NCI-H187 (cell line): ENCODE measurements at regions not wholly inside any gene's neighbourhood (a gene's known extent, or its start where the extent isn't known, plus 50 kb on each side); places are given as distances from the start of the nearest gene placed in this dataset.
A peak's percentile ranks its signal among the peaks of the same experiment; 100 is the strongest.
"Not testable (repeated sequence)": the region's sequence is repeated elsewhere in the genome, so short reads cannot be mapped to it uniquely, and the experiment has no call there.

ENCODE experiments used
- DNase-seq, 2 experiments: peaks; one replicate each; lab custom pipeline; 2025; lab: John Stamatoyannopoulos, UW

DNA sequence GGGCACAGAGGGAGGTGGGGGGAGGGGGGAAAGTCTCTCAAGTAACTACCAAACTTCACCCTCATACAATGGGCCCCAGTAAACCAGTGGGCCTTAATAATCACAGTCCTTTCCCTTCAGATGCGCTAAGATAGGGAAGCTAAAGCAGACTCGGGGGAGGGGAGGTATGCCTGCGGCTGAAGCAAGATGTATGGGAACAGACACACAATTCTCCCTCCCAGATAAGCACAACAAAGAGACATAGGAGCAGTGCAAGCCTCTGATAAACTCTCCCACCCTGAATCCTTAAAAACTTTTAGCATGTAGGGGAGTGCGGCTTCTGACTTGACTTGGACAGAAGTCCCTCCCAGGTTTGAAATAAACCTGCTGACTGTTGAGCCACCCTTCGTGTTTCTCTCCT lies 54.7 kb downstream of the PROP1 start:
- not testable (repeated sequence) for DNase-seq

DNA sequence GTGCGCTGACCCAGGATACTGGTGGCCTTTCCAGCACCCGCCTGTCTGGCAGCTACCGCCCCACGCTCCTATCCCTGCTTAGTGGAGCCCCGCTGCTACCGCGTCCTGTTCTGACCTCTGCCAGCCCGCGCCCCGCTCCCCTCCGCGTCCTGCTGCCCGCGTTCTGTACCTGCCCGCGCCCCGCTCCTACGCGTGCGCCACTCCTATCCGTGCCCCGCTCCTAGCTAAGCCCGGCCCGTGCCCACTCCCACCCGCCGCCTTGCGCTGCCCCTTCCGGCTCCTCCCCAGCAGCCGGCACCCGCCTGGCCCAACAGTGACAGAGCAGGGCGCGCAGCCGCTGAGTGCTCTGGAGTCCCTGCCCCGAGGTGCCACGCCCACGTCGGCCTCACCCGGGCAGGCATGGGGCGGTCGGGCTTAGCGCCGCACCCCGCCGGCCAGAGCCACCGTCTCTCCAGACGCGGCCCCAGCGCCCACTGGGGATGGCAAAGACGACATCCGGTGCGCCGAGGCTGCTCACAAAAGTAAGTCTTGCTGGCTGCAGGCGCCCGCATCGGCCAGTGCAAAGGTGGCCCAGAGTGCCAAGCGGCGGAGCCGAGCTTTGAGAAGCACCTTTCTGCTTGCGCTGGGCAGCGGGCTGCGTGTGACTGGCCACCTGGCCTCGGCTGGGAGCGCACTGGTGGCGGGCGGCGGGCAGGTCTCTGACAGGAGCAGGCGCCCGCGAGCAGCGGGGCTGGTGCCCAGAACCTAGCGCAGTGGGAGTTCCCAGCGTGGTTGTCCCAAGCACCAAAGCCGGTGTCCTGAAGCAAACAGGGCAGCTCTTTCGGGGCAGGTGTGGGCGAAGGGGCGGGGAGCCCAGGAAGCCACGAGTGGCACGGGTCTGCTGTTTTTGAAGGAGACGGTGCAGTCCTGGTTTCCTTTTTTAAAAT lies 56.5 kb downstream of the PROP1 start:
- DNase-seq, result peak in 1 of 2 experiments; percentile 46

DNA sequence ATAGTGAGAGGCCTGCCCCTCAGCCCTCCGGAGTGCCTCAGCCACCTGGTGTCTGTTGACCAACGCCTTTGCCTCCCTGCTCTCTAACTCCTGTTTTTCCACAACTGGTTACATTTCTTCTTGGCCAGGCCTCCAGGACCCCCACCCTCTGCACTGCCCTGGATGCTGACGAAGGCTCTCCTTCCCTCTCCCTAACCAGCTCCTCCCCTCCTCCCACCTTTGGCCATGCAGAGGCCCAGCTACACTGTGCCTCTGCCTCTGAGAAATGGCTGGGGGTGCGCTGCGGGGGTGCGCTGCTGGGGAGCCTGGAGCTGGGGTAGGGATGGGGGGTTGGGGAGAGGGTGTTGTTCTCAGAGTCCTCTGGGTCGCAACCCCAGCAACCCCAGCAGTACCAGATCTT lies 57.3 kb downstream of the PROP1 start:
- not testable (repeated sequence) for DNase-seq

DNA sequence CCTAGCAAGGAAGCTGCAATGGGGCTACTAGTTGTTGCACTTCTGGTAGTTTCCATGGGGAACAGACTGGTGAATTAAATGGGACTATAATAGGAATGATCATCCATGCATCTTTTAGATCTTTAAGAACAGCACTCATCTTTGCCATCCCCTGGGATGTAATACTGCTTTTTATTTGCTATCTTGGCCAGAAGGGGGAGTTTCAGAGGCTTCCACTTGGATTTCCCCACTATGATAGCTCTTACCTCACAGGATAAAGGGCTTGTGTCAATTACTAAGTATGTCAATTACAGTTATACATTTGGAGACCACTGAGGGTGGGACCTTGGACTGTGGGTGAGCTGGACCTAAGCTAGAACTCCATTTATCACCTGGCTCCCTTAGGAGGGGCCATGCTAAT lies 61.8 kb downstream of the PROP1 start:
- DNase-seq, result not testable (repeated sequence)

DNA sequence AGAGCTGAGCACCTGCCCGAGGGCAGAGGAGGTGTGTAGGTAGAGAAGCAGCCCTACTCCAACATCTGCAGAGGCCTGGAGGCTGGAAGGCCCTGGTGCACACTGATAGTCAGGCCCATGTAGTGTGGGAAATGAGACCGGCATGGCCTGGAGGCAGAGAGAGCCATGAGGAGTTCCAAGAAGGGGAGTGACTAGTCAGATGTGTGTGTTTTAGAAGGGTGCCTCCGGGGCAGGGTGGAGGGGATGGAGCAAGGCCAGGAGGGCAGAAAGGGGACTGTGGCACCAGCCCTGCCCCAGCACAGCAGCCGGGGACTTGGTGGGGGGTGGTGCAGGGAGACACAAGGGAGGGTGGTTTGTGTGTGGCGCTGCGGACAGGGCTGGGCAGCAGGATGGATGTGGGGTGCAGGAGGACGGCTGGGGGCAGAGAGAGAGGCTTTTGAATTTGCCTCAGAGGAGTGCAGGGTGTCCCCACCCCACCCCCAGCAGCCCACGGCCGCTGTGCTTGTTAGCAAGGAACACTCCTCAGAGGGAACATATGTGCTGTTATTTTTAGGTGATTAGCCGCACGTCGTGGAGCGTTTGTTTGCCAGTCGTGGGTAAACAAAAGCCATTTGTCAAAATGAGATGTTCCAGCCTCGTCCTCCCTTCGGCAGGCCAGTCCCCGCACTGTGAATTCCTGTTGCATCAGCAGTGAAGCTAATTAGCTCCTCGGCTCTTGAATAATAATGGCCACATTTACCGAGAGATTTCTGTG lies 65.6 kb downstream of the PROP1 start:
- DNase-seq, result not testable (repeated sequence)

DNA sequence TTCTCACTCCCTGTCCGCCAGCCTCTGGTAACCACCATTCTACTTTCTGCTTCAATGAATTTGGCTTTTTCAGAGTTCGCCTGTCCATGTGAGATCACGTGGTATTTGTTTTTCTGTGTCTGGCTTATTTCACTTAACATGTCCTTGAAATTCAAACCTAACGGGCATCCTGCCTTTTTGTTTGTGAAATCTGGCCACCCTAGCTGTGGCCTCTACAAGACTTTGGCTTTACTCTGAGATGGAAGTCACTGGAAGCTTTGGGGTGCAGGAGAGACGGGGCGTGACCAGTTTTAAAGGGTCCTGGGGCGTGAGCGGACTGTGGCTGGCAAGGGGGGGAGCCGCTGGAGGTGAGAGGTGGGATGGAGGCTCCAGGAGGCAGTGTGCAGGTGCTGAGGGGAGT lies 66.4 kb downstream of the PROP1 start:
- DNase-seq, result not testable (repeated sequence)

DNA sequence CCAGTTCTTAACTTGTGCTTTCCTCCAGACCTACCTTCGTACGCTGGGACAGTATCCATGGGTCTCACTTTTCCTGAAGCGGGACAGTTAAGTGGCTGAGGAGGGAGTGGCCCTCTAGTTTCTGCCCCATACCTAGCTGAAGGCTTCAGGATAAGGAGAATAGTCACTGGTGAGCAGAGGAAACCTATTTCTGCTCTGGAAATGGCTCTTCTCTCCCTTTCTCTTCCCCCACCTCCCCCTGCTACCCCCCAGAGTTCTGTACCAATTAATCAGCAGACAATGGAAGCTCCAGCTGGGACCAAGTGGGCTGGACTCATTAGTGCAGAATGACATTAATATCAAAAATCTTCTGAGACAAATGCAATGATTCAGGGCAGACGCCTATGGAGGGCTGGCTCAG lies 68.5 kb downstream of the PROP1 start:
- not testable (repeated sequence) for DNase-seq

DNA sequence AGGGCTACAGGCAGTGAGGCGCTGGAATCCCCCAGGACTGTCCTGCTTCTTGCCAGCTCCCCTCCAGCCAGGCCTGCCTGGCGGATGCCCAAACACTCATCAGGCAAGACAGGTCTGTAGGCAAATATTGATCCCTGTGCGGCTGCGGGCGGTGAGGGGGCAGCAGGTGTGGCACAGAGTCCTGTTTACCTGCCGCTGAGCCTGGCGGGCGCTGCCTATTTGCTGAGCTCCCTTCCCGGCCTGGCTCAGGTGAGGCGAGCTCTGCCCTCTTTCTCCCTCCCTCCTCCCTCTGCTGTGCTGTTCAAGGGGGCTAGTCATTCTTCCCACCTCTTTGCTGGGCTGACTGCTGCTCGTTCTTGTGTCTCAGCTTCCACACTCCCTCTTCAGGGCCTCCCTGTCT lies 71.5 kb downstream of the PROP1 start:
- not testable (repeated sequence) for DNase-seq

DNA sequence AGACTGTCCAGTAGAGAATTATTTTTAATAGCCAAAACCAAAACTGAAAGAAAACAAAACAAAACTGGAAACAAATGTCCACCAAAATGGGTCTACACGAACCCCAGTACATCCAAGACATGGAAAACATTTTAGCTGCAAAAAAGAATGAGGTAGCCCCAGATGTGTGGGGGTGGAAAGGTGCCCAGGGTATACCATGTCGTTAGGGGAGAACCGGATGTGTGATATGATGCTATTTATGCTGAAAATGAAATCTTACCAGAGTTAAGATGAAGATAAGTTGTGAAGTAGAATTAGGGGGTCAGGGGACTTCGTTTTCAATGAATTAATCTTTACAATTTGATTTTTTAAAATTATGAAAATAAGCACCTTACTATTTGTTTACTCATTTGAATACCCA lies 72.2 kb downstream of the PROP1 start:
- DNase-seq, result not testable (repeated sequence)

DNA sequence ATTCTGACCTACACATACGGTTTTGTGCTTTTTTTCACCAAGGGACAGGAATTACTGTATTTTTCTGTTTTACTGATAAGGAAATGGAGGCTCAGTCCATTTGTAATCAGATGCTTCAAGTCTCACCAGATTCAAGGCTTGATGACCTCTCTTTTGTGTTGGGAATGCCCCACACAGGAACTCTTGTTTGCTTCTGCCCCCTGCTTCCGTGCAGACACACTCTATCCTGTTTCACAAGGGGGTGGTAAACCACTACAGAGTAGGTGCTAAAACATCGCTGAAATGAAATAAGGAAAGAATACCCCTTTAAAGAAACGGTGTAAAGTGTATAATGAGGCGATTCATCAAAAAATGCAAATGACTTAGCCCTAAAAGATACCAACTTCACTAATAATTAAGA lies 72.9 kb downstream of the PROP1 start:
- not testable (repeated sequence) for DNase-seq

DNA sequence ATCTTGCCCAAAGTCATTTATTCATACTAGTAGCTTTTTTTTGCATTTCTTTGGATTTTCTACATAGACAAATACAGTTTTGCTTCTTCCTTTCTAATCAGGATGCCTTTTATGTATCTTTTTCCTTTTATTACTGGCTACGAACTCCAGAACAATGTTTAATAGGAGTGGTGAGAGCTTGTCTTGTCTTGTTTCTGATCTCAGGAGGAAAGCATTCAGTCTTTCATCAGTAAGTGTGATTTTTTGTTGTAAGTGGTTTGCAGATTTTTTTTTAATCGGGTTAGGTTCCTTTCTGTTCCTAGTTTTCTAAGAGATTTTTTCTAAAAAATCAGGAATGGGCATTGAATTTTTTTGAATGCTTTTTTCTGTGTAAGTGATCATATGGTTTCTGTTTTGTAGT lies 86.8 kb downstream of the PROP1 start:
- not testable (repeated sequence) for DNase-seq

DNA sequence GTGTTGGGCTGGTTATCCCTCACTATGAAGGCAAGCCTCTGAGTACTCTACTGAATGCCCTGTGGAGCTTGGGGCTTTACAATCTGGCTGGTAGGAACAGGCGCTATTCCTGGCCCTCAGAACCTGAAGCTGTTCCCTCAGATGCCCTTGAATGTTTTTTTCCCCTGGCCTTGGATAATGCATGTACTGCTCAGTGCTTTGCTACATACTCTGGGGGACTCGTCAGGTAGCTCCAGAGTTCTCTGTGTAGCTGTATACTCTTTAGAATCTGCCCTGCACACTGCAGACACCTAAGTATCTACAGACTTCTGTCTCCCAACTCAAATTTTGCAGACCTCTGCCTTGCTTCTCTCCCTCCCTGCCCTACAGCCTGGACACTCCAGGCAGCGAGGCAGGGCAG lies 93.2 kb downstream of the PROP1 start:
- DNase-seq, result not testable (repeated sequence)

DNA sequence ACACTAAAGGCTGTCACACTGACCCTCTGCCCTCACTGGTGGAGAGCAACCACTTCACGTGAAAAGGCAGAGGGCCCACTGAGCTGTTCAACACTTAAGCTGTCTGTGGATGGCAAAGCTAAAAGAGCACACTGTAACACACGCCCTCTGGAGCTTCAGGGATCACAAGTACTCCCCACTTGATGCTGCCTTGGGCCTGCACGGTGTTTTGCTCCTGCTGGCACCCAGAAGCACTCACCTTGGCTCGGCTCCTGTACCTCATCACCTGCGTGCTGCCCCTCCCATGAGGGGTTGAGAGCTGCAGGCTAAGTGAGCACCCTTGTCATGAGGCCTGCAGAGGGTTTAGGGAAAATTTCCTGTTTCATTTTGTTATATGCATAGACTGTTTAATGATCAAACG lies 96.0 kb downstream of the PROP1 start:
- DNase-seq, result not testable (repeated sequence)

DNA sequence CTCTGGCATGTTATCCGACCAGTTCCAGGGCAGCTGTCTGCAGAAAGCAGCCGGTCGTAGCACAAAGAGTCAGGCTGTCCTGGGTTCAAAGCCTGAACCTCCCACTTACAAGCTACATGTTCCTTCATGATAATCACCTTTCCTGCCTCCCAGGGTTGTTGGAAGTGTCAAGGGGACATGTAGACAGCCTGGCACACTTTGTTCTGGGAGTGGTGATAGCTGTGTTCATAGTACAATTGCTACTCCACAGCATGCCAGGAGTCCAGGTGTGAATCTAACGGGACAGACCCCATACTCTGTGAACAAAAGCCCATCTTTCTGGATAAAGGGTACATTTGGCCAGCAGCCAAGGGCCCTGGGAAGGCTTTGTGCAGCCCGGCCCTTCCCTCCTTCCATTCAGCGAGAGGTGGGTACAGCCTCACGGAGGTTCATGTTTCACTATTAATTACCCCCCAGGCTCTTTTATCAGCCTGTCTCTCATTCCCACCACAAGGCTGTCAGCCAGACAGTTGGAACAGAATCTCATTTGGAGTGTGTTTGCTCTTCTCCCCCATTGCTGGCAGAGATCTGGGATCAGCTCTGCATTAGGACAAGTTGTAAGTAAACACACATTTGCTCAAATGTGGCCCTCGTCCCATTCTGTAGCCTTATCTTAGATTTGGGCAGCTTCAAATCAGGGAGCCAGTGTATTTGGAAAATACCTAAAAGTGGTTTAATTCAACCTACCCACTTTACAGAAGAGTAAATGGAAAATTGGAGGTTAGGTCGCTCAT lies 101.2 kb downstream of the PROP1 start:
- DNase-seq, result not testable (repeated sequence)

DNA sequence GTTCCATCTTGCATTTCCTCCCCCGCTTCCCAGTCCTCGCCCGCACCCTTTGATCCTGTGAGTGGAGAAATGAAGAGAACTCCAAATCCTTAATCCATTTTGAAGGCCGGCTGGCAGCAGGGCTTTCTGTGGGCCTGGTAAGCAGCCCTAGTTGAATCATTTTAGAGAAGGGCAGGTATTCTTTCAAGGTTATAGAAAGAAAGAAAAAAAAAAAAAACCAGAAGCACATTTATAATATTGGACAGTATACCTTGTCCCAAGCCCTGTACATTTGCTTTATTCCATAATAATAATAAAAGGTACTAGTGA lies 103.7 kb downstream of the PROP1 start:
- not testable (repeated sequence) for DNase-seq

DNA sequence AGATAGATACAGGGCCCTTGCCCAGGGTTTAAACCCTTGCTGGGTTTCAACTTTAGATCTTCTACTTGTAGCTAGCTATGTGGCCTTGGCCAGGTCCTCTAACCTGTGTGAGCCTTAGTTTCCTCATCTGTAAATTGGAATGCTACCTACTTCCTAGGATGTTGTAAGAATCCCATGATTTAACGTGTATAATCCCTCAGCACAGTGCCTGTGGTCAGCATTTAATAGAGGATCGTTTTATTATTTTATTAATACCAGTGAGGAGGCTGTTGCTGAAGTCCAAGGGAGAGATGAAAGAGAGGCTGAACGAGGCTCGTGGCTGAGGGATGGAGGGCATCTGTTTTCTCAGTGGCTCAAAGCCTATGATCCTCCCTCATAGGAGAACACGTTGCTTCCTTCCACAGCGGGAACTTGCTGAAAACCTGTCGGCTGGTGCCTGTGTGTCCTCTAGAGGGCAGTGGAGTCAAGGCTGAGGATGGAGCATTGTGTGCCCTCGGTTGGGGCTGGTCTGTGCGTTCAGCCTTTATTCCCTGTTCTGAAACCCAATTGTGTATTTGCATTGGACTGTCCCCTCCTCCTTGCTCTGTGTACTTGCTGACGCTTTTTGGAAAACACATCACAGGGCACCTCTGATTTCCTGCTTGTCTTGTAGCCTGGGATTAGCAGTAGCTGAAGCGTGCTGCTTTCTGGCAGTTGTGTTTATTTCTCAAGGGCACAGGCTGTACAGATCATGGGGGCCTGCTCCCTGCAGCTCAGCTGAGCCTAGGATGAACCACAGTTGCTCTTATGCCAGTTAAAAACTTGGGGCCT lies 104.3 kb downstream of the PROP1 start:
- not testable (repeated sequence) for DNase-seq

DNA sequence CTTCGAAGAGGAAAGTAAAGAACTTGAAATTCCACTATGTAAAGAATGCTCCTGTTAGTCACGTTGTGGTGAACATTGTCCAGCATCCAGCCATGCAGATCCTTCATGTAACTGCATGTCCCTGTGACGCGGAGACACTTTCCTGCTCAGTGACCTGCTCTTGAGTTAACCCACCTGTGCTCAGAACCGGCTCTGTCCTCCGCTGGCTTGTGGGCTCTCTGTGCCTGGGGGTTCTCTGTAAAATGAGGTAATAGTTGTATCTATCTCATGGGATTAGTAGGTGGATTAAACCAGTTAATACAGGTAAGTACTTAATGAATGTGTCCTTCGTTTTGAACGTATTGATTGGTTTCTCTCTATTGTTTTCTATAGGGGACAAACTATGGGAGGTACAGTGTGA lies 100.6 kb upstream of the FAM153A start:
- not testable (repeated sequence) for DNase-seq

DNA sequence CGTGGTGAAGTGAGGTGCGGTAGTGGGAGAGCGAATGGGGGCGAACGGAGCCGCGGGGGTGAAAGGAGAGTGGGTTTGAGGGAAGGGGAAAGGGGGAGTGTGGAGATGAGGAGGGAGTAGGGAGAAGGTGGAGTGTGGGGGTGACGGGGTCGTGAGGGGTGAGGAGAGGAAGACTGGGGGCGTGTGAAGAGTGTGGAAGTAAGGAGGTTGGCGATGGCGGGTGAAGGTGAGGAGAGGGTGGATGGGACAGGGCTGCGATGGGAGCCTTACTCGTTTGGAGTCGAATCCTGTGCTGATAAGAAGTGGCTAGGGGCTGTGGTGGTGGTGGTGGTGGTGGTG lies 93.2 kb upstream of the FAM153A start:
- not testable (repeated sequence) for DNase-seq

DNA sequence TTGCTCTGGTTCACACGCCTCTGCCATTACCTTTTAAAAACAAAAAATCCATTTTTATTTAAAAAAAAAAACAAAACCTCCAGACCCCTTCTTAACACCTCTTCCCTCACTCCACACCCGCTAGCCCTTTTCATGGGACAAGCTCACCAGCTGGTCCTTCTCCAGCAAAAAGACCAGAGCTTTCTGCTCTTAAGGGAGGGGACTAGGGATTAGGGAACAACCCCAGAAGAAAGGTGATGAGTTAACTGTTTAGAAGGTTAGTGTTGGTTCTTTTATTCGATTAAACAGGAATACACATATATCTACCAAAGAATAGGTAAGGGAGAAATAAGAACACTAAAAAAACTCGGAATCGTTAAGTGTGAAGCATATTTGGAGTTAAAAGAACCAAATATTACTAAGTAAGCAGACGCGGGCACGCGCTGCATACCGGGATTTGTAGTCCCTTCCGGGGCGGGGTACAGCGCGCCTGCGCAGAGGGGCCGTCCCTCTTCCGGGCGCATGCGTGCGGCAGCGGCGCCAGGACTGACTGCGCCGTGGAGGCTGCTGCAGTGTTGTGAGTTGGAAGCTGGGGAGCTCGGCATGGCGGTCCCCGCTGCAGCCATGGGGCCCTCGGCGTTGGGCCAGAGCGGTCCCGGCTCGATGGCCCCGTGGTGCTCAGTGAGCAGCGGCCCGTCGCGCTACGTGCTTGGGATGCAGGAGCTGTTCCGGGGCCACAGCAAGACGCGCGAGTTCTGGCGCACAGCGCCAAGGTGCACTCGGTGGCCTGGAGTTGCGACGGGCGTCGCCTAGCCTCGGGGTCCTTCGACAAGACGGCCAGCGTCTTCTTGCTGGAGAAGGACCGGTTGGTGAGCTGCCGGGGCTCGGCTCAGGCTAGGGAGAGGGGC lies 92.6 kb upstream of the FAM153A start:
- DNase-seq, result not testable (repeated sequence)

DNA sequence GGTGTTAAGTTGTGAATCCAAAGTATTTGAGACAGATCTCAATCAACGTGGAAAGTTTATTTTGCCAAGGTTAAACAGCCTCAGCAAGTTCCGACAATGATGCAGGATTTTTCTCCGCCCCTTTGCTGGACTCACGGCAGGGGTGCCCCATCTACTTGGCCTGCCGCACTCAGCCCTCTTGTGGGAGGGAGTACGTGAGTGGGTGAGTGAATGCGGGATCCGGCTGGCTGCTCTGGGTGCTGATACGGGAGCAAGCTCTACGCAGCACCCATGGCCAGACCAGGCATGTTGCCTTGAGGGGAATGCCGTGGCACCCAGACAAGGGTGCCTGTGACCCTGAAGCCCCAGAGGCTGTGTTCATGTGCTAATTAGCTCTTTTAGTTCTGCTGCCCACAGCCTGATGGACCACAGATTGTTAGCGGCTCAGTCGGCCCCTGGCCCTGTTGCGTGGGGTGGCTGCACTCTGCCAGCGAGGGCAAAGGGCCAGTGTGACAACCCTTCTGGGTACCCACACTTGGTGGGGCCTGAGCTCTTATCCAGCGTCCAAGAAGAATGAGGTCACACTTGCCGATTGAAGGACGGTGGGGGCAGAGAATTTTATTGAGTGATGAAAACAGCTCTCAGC lies 81.2 kb upstream of the FAM153A start:
- DNase-seq, result not testable (repeated sequence)
